ENCODE measurements at regions not wholly inside any gene's neighbourhood (a gene's known extent, or its start where the extent isn't known, plus 50 kb on each side); places are given as distances from the start of the nearest gene placed in this dataset.

GRCh38 chr18:37662546-37663339 lies 97.1 kb upstream of the CELF4 start:
- DNase-seq, result no peak

DNA sequence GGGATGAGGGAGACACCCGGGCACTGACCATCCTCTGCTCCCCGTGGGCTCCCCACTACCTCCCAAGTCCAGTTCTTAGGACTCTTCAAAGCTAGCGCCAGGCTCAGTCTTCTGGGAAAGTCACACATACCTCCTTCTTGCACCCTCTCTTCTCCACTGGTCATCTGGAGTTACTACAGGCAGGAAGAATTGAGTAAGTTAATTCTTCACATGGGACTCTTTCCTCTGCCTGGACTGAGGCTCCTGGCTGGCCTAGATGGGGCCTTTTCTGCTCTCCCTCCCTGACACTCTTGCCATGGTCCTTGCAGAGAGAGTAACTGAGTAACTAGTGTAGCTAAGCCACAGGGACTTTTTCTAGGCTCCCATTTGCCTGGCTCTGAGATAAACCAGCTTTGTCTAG lies 96.5 kb upstream of the CELF4 start:
- DNase-seq, result no peak

- no peak for DNase-seq
Measured at GRCh38 chr18:37661478-37661877, 95.9 kb upstream of the CELF4 start.

DNA sequence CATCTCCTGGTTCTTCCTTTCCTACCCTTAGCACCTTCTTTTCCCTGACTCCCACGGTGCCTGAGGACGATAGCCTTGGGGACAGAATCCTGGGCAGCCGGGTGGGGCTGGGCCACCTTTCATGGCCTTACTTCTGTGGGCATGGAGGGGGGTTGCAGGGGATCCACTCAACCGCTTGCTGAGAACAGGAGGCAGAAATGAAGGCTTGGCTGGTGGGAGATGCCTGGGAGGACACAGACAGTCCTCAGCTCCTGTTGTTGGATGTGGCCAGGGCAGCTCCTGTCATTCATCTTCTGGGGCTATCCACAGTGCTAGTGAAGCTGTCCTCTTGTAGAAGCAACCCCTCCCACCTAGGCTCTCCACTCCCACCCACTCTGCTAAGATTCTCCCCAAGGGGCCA lies 95.5 kb upstream of the CELF4 start:
- no peak for DNase-seq

DNA sequence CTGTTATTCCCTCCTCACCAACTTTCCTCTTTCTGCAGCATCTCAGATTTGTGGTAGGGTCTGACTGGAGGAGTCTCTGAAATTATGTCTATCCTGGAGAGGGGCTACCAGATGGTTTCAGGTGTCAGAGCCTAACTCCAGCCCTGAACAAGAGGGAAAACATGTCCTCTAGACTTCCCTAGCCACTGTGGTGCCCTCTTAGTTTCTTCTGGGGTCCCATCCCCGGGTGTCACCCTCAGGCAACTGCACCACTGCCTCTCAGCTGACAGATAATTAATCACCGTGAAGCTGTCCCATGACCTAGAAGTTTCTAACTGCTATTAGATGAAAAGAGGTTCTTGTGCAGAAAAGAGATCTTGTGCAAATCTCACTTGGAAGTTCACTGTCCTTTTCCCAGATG lies 95.1 kb upstream of the CELF4 start:
- no peak for DNase-seq

- DNase-seq, result no peak
Measured at GRCh38 chr18:37659906-37660305, 94.3 kb upstream of the CELF4 start.

DNA sequence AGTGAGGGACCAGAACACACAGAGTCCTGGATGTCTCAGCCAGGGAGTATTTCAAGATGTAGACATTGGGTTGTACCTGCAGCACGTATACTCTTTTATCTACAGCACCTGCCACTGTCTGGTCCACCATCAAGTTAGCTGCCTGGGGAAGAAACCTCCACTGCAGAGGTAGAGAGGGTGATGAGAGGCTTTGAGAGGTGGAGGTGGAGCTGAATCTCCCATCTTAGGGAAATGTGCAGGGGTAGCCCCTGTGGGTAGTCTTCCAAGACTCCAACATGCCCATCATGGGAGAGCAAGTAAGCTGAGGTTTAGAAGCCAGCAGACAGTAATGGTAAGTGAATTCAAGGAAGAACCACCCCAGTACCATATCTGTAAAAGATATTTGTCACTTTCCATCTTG lies 93.3 kb upstream of the CELF4 start:
- DNase-seq, result no peak

DNA sequence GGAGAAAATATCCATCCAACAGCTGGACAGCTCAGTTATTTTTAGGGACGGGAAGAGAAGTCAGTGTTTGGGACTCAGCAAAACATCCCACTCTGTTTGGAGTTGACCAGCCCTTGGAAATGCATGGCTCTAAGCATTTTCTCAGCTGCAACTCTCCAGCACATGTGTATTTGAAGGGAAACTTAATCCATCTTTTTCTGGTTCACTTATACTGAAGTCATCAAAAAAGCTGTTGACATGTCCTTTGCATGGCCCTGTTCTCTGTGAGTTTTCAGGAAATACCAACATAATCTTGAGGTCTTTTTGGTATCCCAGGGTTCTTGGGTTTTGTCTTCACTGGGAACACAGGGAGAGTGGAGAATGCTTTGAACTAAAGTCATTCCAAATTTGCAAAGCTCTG lies 91.9 kb upstream of the CELF4 start:
- no peak for DNase-seq

GRCh38 chr18:37654731-37655369 lies 89.3 kb upstream of the CELF4 start:
- no peak for DNase-seq

DNA sequence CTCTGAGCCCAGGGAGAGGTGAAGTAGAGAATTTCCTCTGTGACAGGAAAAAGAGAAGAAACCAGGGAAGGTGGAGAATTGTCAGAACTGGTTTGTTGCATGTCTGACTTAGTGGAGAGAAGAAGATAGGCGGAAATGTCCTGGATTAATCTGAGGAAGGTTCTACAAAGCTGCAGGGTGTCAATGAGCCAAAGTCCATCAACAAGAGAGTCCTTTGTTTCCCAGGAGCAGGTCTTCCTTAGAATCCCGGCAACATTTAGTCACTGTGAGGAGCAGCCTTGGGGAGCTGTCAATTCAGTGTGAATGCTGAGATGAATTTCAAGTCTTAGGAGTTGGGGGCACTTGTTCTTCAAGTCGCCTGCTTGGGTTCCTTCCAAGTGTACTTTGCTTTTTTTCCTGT lies 88.4 kb upstream of the CELF4 start:
- no peak for DNase-seq

GRCh38 chr18:37653618-37654017 lies 88.0 kb upstream of the CELF4 start:
- DNase-seq, result no peak

GRCh38 chr18:37649930-37650329 lies 84.3 kb upstream of the CELF4 start:
- no peak for DNase-seq

DNA sequence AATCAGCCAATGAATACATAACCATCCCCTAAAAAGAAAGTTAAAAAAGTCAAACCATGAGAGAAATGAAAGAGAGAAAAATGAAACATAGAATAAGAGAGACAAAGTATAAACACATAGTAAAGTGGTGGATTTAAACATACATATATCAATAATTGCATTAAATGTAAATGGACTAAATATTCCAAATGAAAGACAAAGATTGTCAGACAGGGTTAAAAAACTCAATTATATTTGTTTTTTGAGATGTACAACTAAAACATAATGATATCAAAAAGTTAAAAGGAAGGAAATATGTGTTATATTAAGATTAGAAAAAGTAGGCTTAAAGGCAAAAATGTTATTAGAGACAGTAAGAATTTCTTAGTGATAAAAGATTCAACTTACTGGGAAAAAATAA lies 83.8 kb upstream of the CELF4 start:
- no peak for DNase-seq

- DNase-seq, result no peak
Measured at GRCh38 chr18:37641573-37641972, 76.0 kb upstream of the CELF4 start.

DNA sequence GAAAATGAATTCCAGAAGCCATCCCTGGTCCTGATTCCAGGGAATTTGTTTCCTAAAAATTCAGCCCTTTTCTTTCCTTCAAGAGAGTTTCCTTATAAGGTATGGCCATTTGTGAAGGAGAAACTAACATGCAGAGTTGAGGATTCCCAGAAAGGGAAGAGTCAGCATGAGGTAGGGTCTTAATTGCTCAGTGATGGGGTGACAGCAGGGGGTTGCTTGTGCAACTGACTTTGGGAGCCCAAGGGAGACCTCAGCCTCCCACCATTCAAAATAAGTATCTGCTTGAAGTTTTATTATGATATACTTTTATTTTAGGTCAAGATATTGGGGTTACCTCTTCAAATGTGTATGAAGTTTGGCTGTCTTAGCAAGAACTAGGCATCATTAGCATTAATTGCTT lies 74.9 kb upstream of the CELF4 start:
- no peak for DNase-seq

DNA sequence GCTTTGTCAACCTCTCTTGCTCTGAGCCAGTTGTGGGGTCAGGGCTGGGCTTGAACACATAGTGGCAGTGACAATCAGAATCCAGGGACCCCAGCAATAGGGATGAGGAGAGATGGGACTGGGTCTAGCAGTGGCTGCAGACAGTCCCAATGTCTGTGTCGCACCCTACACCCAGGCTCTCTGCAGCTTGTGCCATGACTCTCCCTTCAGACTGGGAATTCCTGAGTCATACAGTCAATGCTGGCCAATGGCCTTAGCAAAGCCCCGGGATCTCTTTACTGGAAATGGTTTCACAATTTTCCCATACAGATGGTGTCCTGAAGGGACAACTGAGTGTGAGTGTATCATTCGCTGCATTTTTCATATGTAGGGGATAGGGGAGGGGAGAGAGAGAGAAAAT lies 74.2 kb upstream of the CELF4 start:
- DNase-seq, result no peak

GRCh38 chr18:37637478-37637850 lies 71.9 kb upstream of the CELF4 start:
- no peak for DNase-seq

- no peak for DNase-seq
Measured at GRCh38 chr18:37636831-37637477, 71.4 kb upstream of the CELF4 start.

GRCh38 chr18:37634516-37634915 lies 68.9 kb upstream of the CELF4 start:
- DNase-seq, result no peak

- no peak for DNase-seq
Measured at GRCh38 chr18:37631422-37631821, 65.8 kb upstream of the CELF4 start.

GRCh38 chr18:37630334-37630733 lies 64.7 kb upstream of the CELF4 start:
- no peak for DNase-seq

GRCh38 chr18:37628470-37629220 lies 63.0 kb upstream of the CELF4 start:
- DNase-seq, result no peak

- DNase-seq, result no peak
Measured at GRCh38 chr18:37624318-37624717, 58.7 kb upstream of the CELF4 start.

DNA sequence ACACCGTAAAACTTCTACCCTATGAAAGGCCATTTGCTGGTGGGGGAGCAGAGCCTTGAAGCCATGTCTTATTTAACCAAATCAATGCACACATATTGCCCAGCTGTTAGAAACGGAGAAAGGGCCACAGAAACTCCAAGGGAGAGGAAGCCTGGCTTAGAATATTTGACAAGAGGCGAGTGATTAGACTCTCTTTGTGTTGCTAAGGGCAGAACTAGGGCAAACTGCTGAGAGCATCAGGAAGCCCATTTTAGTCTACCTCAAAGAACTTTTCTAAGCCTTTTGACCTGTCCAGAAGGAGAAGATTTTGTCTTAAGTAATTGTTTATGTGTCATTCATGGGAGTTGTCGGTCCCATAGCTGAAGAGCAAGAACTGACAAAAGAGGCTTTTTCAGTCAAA lies 54.4 kb upstream of the CELF4 start:
- DNase-seq, result no peak

Data from inflammatory macrophage treated with lipopolysaccharide for 1 hour (primary cell).